Epithelial cell of esophagus (primary cell): ENCODE measurements at regions not wholly inside any gene's neighbourhood (a gene's known extent, or its start where the extent isn't known, plus 50 kb on each side); places are given as distances from the start of the nearest gene placed in this dataset.

ENCODE experiments used
- DNase-seq: peaks from one replicate; pipeline ENCODE4 v3.0.0; 2010; ENCODE audit warnings: low read depth
- H3K4me3 ChIP-seq: 2 replicates; pipeline ENCODE4 v1.5.1; 2011; ENCODE audit warnings: mild to moderate bottlenecking, low read length, control low read depth
- CTCF ChIP-seq: IDR thresholded peaks from 2 replicates; pipeline ENCODE4 v1.5.1; 2011; ENCODE audit warnings: low read depth, mild to moderate bottlenecking, low read length, control low read depth, inconsistent platforms; ENCODE audit not compliant: insufficient read depth; ENCODE audit errors: missing control alignments

GRCh38 chr9:90064248-90064647 lies 459.4 kb downstream of the GADD45G start:
- no peak for DNase-seq
- no peak overlapping the region for H3K4me3 ChIP-seq
- TF ChIP-seq CTCF: no peak

GRCh38 chr9:90064971-90065370 lies 460.2 kb downstream of the GADD45G start:
- no peak overlapping the region for H3K4me3 ChIP-seq
- TF ChIP-seq CTCF: no peak
- peak; percentile 29 for DNase-seq

- DNase-seq: no peak
- TF ChIP-seq CTCF: no peak
- H3K4me3 ChIP-seq: no peak overlapping the region
Observed at GRCh38 chr9:90065851-90066250, 461.0 kb downstream of the GADD45G start.

- H3K4me3 ChIP-seq: no peak overlapping the region
- DNase-seq: peak; percentile 16
- no peak for TF ChIP-seq CTCF
Observed at GRCh38 chr9:90069085-90069484, 464.3 kb downstream of the GADD45G start.

GRCh38 chr9:90070056-90070455 lies 465.2 kb downstream of the GADD45G start:
- no peak for TF ChIP-seq CTCF
- no peak overlapping the region for H3K4me3 ChIP-seq
- no peak for DNase-seq

GRCh38 chr9:90070469-90070868 lies 465.7 kb downstream of the GADD45G start:
- H3K4me3 ChIP-seq: no peak overlapping the region
- no peak for DNase-seq

More at GRCh38 chr9:90070469-90070868, 465.7 kb downstream of the GADD45G start:
- TF ChIP-seq CTCF: no peak
